Right lobe of liver (tissue), 6 donors: ENCODE measurements at regions not wholly inside any gene's neighbourhood (a gene's known extent, or its start where the extent isn't known, plus 50 kb on each side); places are given as distances from the start of the nearest gene placed in this dataset.

ENCODE experiments used
- ATAC-seq, 4 donors: fragments of 200-7000 bp; cut with Tn5 transposase; one replicate each; pipeline ENCODE4 v1.9.1; 2020; ENCODE audit warnings: mild to moderate bottlenecking in 4 of 4, moderate library complexity in 4 of 4
- DNase-seq, 3 donors: peaks; one replicate each; pipeline ENCODE4 v3.0.0-alpha.2; 2020
- H3K27ac ChIP-seq, 3 donors: fragments of 200-600 bp; one replicate each; pipeline ENCODE4 v1.8.0; 2022
- H3K27me3 ChIP-seq, 2 donors: fragments of 200-600 bp; one replicate each; pipeline ENCODE4 v1.8.0; 2022
- H3K36me3 ChIP-seq, 4 donors: fragments of 200-600 bp; sonication (generic) in 1 of 4; one replicate each; pipeline versions ENCODE4 v1.5.1 to v1.8.0; 2017 to 2022; ENCODE audit warnings: control low read depth in 1 of 4
- H3K4me1 ChIP-seq, 4 donors: fragments of 200-600 bp; sonication (generic) in 1 of 4; one replicate each; pipeline versions ENCODE4 v1.5.1 to v1.8.0; 2017 to 2022; ENCODE audit warnings: control low read depth in 1 of 4
- H3K4me3 ChIP-seq, 3 donors: fragments of 200-600 bp; one replicate each; pipeline ENCODE4 v1.8.0; 2022
- H3K9me3 ChIP-seq, 4 donors: fragments of 200-600 bp; sonication (generic) in 1 of 4; one replicate each; pipeline versions ENCODE4 v1.5.1 to v1.8.0; 2017 to 2022; ENCODE audit warnings: control low read depth in 1 of 4
- CTCF ChIP-seq, 4 donors: fragments of 200-600 bp in 3 of 4; fragments of 450-650 bp in 1 of 4; IDR thresholded peaks; one replicate each; pipeline versions ENCODE4 v1.5.1 to v1.8.0; 2016 to 2022; ENCODE audit warnings: antibody characterized with exemption in 4 of 4, mild to moderate bottlenecking in 2 of 4
- POLR2A ChIP-seq: fragments of 450-650 bp; IDR thresholded peaks from one replicate; pipeline ENCODE4 v1.6.1; 2017; ENCODE audit warnings: antibody characterized with exemption, mild to moderate bottlenecking
- WGBS: methylation state at CpG from one replicate; pipeline ENCODE4 v1.1.6; 2018; ENCODE audit warnings: low coverage, low lambda C conversion rate; ENCODE audit not compliant: insufficient coverage; ENCODE audit errors: missing lambda C conversion rate; 5-methylcytosine and 5-hydroxymethylcytosine counted together
- intact Hi-C, 2 donors: fragments of 100-400 bp; cut with DNase I; formaldehyde crosslinking; loops; one replicate each; pipeline versions ENCODE4 v1.11.2 to v1.14.1; 2022
- donor health status: DM: no; HTN: yes; CAD: no.
- donor health status: DM: no; HTN: no; CAD: no.
- donor health status: DM: no; HTN: no; CAD: no.
- donor health status: DM: no; HTN: yes; CAD: no.
- donor health status: DM: no; HTN: yes; CAD: no.

DNA sequence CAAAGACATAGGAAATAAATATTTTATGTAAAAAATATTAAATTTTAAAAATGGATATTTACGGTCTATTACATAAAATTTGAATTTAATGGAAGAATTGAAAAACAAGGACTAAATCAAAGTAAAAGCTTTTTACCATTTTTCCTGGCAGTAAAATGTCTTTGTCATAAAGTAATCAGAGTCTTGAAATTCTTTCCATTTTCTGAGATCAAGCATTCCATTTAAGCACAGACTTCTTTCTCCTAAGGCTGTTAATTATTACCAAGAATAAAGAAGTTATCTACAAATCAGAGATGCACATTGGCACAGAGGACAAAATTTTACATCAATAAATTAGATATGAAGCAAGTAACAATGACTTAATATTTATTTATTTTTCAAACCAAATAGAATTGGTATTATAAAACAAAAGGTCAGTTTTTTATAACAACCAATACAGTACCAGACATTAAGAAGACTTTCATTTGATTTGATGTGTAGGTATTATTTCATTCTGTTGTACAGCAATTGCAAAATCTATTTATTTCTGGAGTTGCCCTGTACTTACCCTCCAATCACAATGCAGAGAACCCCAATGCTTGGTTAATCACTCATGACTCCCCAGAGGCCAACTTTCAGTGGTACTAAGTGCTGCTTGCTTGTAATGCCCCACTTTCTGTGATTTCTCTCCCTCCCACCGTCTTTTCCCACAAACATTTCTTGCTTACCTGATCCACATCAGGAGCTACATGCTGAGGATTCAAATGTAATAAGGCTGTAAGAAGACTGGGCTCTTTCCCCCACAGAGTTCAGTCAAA is 254.6 kb downstream of the GASK1B start:
- ATAC-seq (no peak), DNase-seq (no peak)
- intact Hi-C loops: no loop called here
- no peak overlapping the region for H3K4me3 ChIP-seq
- no peaks in the 10 kb centered on the region for H3K9me3 ChIP-seq
- no peak overlapping the region for H3K27ac ChIP-seq
- no peaks in the 10 kb centered on the region for H3K4me1 ChIP-seq
- no peaks in the 10 kb centered on the region for H3K36me3 ChIP-seq
- no peak for TF ChIP-seq POLR2A
- no peak for TF ChIP-seq CTCF (IDR thresholded peaks at IDR 0.05)
- H3K27me3 ChIP-seq: no peaks in the 10 kb centered on the region
- 67% methylated on average over 2 of the region's 2 CpGs for WGBS

- 65% methylated on average over 3 of the region's 3 CpGs for WGBS
- no peaks in the 10 kb centered on the region for H3K27me3 ChIP-seq
- TF ChIP-seq POLR2A: no peak
- TF ChIP-seq CTCF (IDR thresholded peaks at IDR 0.05): no peak
- DNase-seq: no peak
- no peaks in the 10 kb centered on the region for H3K4me1 ChIP-seq
- intact Hi-C loops: no loop called here
- H3K27ac ChIP-seq: no peak overlapping the region
- no peak overlapping the region for H3K4me3 ChIP-seq
- no peak for ATAC-seq
- no peaks in the 10 kb centered on the region for H3K36me3 ChIP-seq
- H3K9me3 ChIP-seq: peaks cover 0 to 4% (median 0%) of the 10 kb centered on the region in 4 donors
These were observed 260.6 kb downstream of the GASK1B start for GRCh38 chr4:157912212-157912611.

GRCh38 chr4:157911662-157912061 is 261.2 kb downstream of the GASK1B start:
- Histone ChIP-seq H3K9me3 (peaks cover 0 to 4% (median 0%) of the 10 kb centered on the region in 4 donors), H3K27ac (no peak overlapping the region), H3K36me3 (no peaks in the 10 kb centered on the region), H3K27me3 (no peaks in the 10 kb centered on the region), H3K4me1 (no peaks in the 10 kb centered on the region), H3K4me3 (no peak overlapping the region)
- ATAC-seq (no peak), DNase-seq (no peak)
- TF ChIP-seq CTCF (IDR thresholded peaks at IDR 0.05) (no peak), POLR2A (no peak)
- WGBS: 92% methylated on average over 1 of the region's 1 CpG
- intact Hi-C loops: no loop called here

DNA sequence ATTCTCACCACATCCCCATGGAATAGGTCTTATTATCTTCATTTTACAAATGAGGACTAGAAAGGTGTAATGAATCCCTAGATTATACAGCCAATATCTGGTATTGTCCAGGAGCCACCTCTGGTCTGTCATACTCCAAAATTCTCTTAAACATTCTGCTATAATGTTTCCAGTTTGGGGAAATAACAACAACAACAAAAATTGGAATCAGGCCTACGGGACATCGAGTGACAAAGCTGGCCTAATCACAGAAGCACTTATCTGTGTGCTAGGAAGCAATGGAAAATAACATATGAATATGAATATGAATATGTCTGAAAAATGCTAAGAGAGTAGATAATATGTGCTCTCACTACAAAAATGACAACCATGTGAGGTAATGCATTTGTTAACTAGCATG is 264.1 kb downstream of the GASK1B start:
- no peak for TF ChIP-seq POLR2A
- TF ChIP-seq CTCF (IDR thresholded peaks at IDR 0.05): no peak
- ATAC-seq (no peak), DNase-seq (no peak)
- no peaks in the 10 kb centered on the region for H3K4me1 ChIP-seq
- 65% methylated on average over 2 of the region's 2 CpGs for WGBS
- H3K27ac ChIP-seq: no peak overlapping the region
- H3K36me3 ChIP-seq: no peaks in the 10 kb centered on the region
- intact Hi-C loops: no loop called here
- H3K27me3 ChIP-seq: no peaks in the 10 kb centered on the region
- no peak overlapping the region for H3K4me3 ChIP-seq
- H3K9me3 ChIP-seq: peaks cover 0 to 4% (median 0%) of the 10 kb centered on the region in 4 donors
